IMR-90 (cell line): ENCODE measurements at regions not wholly inside any gene's neighbourhood (a gene's known extent, or its start where the extent isn't known, plus 50 kb on each side); places are given as distances from the start of the nearest gene placed in this dataset.

Experiments
- MXI1 ChIP-seq: IDR thresholded peaks from 2 replicates; pipeline ENCODE4 v1.6.1; 2012; ENCODE audit warnings: low read depth, mild to moderate bottlenecking, low read length, moderate library complexity, borderline replicate concordance
- NFE2L2 ChIP-seq: fragments of 150-350 bp; IDR thresholded peaks from 2 replicates; pipeline ENCODE4 v1.6.1; 2016; ENCODE audit warnings: low read depth, mild to moderate bottlenecking, low read length
- POLR2A ChIP-seq: IDR thresholded peaks from 2 replicates; pipeline ENCODE4 v1.6.1; 2012; ENCODE audit warnings: mild to moderate bottlenecking, low read depth, low read length
- RFX5 ChIP-seq: IDR thresholded peaks from 2 replicates; pipeline ENCODE4 v1.8.0; 2012; ENCODE audit warnings: low read depth, mild to moderate bottlenecking, low read length, moderate library complexity
- TF ChIP-seq, protein P1 (sequence below): conservative IDR thresholded peaks from 2 replicates; pipeline ENCODE4 v1.5.1; 2012; ENCODE audit warnings: mild to moderate bottlenecking, low read depth, low read length, improper control_type of control experiment

DNA sequence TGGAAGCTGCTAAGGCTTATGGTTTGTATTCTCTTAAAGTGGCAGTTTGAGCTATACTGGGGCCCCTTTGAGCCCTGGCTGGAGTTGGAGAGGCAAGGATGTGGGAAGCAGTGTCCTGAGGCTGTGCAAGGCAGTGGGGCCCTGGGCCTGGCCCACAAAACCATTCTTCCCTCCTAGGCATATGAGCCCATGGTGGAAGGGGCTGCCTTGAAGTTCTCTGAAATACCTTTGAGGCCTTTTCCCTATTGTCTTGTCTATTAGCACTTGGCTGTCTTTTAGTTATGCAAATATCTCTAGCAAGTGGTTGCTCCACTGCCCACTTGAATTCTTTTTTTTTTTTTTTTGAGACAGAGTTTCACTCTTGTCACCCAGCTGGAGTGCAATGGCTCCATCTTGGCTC lies 119.2 kb downstream of the PCTP start:
- TF ChIP-seq RFX5, result no peak
- no peak for TF ChIP-seq MXI1
- TF ChIP-seq POLR2A, result no peak
- TF ChIP-seq, protein P1, sequence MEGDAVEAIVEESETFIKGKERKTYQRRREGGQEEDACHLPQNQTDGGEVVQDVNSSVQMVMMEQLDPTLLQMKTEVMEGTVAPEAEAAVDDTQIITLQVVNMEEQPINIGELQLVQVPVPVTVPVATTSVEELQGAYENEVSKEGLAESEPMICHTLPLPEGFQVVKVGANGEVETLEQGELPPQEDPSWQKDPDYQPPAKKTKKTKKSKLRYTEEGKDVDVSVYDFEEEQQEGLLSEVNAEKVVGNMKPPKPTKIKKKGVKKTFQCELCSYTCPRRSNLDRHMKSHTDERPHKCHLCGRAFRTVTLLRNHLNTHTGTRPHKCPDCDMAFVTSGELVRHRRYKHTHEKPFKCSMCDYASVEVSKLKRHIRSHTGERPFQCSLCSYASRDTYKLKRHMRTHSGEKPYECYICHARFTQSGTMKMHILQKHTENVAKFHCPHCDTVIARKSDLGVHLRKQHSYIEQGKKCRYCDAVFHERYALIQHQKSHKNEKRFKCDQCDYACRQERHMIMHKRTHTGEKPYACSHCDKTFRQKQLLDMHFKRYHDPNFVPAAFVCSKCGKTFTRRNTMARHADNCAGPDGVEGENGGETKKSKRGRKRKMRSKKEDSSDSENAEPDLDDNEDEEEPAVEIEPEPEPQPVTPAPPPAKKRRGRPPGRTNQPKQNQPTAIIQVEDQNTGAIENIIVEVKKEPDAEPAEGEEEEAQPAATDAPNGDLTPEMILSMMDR, result no peak
- TF ChIP-seq NFE2L2, result no peak
